GM18519 (cell line): ENCODE measurements at regions not wholly inside any gene's neighbourhood (a gene's known extent, or its start where the extent isn't known, plus 50 kb on each side); places are given as distances from the start of the nearest gene placed in this dataset.

Experiments
- ATAC-seq: cut with Tn5 transposase; IDR thresholded peaks from one replicate; pipeline ENCODE4 v1.9.1; 2021; ENCODE audit warnings: mild to moderate bottlenecking, moderate library complexity; ENCODE audit not compliant: unreplicated experiment, low FRiP score

DNA sequence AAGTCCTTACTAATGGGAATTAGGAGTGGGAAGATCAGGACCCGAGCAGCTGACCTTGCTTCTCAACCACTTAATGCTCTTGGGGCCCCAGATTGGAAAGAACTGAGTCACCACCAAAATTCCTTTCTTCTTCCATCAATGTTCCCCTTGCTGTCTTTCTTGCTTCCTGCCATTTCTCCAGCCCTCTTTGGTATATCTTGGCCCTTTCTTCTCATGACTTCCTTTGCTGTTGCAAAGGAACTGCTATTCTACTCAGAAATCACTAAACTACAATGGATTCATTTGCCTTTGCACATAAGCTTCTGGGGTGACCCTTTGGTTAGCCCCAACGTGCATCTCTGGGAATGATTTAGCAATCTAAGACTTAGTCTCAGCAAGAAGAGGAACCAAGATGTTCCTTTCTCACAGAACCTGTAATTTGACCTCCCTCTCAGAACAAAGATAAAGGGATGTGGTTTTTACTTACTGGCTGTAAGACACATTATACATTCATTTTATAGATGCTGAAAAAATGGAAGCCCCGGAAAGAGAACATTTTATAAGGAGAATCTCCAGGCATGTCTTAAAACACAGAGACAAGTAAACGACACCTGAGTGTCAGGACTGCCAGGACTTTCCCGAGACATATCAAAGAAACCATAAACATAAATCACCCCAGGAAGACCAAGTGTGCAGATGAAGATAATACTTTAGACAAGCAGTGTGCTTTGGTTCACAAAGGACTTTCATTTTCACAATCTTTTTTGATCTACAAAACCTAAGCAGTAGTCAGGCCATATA is 99.0 kb upstream of the TNFAIP3 start:
- peak; percentile 80 for ATAC-seq

DNA sequence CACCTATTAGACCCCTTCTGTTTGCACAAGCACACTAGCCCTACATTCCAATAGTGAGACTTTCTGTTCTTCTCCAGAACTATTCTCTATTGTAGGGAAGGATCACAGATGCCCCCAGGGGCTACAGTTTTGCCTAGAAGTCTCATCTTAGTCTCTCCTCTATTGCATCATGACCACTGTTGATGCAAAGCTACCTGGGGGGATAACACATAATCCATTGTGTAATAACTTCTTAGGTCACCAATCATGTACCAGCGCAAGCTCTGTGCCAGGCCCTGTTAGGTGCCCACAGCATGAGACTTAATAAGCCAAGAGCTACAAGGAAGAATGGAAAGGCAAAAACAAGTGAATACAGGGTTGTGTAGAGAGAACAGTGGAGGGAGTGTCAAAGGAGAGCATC is 98.1 kb upstream of the TNFAIP3 start:
- no peak for ATAC-seq

DNA sequence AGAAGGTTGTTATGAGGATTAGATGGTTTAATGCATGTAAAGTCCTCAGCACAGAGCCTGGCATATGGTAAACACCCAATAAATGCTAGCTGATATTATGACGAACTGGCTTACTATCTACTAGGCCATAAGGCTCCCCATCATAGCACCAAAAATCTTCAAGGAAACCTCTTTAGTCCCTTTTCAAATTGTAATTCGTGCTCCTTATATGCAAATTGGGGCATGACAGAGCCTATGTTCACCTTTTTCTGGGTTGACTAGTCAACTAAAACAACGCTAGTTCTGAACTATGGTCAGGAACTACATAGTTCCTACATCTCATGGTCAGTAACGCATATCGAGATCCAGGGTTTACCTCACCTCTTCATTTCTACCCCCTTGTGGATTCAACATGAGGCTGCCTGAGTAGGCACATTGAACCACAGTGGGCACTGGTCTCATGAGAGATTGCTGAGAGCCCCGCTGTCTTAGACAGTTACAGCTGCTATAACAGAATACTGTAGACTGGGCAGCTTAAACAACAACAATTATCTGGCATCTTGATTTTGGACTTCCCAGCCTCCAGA is 97.2 kb upstream of the TNFAIP3 start:
- no peak for ATAC-seq

DNA sequence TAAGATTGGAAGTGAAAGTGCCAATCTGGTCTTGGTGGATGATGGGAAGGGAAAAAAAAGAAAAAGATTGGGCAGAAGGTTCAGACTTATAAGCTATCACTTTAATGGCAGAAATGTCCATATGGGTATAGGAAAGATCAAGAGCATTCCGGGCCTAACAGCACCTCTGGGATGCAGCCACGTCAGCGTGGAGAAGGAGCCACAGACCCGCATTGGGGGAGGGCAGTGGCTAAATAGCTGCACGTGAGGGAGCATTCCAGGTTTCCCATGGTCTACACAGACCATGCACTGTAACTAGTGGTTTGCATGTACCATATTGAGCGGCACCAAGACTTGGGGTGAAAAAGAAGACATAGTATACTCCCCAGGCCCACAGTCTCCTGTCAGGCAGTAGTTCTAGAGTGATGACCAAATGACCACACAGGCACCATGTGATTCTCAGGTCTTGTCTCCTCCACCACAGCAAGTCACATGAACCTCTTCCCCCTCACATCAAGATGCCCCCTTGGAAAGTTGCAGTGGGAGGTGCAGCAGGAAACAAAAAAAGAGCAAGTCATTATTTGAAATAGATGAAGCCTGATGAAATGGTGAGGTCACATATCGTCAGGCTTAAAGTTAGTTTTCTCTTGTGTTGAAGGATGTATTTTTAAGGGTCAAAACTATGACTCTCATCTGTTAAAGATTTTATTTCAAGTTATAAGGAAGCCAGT is 94.4 kb upstream of the TNFAIP3 start:
- ATAC-seq, result no peak

DNA sequence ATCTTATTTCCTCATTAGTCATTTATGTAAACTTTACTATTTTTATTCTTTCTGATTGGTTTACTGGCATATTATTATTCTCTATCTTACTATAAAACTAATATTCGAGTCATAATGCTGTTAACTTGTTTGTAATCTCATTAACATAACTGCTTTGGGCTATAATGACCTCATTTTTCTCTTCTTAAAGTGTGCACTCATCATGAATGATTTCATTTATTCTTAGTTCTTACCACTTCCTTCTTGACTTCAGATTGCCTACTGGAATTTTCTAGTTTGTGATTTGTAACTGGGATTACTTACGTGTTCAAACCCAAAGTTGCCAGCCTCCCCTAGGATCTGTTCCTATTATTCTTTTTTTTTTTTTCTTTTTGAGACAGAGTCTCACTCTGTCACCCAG is 91.8 kb upstream of the TNFAIP3 start:
- no peak for ATAC-seq

DNA sequence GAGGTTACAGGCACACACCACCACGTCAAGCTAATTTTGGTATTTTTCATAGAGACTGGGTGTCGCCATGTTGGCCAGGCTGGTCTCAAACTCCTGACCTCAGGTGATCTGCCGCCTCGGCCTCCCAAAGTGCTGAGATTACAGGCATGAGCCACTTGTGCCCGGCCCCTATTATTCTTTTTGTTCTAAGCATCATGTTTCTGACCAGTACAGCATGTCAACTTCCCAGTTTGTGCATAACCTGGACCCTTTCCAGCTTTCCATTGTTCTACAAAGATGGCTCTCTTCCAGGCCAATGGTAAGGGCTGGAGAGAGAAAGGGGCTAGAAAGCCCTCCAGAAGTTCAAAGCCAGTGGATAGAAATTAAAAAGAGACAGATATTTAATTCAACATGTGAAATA is 91.3 kb upstream of the TNFAIP3 start:
- no peak for ATAC-seq

DNA sequence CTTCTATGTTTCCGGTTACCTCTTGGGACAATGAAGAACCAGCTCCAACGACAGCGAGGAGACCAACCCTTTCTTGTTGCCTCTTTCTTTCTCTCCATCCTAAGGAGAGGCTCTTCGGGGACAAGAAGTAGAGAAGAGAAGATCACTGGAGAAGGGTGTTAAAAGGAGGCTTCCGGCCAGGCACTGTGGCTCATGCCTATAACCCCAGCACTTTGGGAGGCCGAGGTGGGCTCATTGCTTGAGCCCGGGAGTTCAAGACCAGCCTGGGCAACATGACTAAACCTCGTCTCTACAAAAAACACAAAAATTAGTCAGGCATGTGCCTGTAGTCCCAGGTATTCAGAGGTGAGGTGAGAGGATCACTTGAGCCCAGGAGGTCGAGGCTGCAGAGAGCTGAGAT is 90.8 kb upstream of the TNFAIP3 start:
- no peak for ATAC-seq

DNA sequence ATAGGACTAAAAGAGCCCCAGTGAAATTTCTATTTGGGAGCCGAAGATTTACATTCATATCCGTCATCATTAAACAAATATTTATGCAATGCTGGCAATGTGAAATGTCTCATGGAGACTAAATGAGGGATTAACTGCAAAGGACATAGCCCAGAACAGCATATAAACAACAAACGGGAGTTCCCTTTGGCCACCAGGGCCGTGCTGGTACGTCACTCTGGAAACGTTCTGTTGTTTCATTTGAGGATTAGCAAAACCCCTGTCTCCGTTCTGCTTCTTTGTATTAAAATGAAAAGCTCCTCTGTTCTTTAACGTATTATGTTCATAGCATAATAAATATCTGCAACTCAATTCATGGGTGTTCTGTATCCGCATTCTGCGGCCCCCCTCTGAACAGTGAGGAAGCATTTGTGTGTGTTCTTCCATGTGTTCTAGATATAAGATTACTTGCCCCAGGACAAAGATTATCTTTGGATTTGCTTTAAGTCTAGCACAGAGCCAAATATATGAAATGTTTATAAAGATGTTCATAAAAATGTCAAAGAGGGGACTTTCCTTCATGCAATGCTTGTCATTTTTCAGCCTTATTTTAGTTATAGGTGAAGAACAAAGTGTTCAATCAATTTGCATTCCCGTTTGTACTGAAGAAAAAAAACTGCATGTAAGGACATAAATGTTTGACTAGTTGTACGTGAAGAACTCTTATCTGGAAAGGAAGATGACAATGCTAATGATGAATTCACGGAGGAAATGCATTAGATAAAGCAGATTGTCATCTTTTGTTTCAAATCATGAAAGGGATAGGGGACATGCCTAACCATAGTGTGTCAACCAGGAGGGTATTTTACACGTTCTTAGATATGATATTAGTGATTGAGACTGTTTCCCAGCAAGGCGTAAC is 90.0 kb upstream of the TNFAIP3 start:
- ATAC-seq, result no peak

DNA sequence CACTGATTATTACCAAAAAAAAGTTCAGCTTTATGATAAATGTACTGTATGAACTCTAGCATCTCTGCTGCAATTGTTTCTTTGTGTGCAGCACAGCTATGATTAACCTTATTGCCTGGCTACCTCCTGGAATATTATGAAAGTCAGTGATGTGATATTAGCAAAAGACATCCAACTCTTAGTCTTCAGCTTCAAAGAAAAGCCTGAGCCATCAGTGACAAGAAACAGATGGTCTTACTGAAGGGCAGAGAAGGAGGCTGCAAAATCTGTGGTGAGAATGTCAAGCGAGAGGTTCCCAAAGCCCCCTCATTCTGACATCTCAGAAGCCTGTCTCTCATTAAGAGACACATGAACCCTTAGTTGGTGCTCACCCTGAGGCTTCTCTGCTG is 89.4 kb upstream of the TNFAIP3 start:
- no peak for ATAC-seq

DNA sequence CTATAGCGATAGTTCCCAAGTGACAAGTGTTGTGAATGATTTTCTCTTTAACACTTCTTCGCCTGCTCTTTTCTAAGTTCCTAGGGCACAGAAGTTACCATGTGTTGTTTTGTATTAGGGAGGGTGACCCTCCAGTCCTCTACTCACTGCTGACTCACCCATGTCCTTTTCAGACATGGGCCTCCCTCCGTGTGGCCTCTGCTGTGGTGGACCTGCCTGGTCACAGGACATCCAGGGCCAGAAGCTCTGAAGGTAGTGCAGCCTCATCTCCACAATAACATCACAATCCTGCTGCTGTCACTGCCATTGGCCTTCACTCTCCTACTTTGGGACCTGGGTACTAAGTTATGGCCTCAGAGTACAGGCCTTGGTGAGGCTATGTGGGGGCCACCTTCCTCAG is 87.1 kb upstream of the TNFAIP3 start:
- no peak for ATAC-seq

DNA sequence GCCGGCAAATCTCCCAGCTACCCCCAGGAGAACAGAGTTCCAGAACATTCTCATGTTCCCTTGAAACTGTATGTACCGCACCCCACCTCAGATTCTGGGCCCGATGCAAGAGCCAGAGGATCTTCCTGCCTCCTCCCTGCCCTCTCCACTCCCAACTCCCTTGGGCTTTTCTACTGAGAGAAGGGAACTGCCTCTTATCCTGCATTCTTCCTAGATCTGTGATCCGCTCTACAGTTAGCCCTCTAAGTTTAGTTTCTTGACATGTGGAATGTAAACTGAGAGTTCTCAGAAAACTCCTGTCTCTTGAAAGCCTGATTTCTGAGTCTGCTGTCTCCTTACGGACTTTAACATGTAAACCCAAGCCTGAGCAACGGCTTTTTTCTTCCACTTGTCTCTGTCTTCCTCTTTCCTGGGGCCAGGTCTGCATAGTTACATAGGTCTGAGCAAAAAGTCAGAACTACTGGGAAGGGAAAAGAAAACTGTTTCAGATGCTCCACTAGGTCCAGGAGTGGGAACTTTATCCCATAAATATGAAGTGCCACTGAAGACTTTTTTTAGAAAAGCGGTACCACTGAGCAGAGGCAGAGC is 86.5 kb upstream of the TNFAIP3 start:
- ATAC-seq, result no peak

DNA sequence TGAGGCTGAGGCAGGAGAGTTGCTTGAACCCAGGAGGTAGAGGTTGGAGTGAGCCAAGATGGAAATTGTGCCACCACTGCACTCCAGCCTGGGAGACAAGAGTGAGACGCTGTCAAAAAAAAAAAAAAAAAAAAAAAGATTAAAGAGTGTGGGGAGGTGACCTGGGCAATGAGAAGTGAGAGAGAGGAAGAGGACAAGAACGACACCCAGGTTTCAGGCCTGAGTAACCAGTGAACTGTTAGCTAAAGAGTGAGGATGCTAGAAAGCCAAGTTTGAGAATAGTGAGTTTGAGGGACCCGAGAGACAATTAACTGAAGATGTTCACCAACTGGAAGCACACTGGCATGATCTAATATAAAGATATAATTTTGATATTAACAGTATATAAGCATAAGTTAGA is 85.4 kb upstream of the TNFAIP3 start:
- ATAC-seq, result no peak

DNA sequence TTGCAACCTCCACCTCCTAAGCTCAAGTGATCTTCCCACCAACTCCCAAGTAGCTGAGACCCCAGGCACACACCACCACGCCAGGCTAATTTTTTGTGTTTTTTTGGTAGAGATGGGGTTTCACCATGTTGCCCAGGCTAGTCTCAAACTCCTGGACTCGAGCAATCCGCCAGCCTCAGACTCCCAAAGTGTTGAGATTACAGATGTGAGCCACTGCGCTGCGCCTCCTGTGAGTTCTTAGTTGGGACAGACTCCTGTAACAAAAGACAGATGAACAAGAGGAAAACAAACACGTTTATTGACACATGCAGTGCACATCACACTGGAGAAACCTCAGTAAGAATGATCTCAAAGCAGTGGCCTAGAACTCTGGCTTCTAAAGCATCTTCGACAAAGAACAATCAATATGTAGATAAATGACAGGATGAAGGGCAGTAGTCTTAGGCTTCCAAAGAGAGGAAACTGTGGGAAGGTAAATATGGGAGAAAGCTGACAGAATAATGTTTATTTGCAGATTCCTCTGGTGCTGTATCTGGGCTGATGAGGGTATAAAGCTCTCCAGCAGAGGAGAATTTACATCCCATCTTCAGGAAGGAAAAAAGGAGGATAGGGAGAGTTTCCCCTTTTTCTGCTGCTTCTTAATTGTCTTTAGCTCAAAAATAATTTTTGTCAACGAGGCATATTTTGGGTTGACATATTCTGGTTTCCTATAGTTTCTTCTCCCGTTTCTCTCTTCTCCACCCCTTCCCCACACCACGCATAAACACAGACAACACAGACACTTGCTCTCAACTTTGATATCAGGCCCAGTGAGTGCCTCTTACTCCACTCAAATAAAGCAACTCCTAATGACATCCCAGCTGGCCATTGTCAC is 84.7 kb upstream of the TNFAIP3 start:
- no peak for ATAC-seq

DNA sequence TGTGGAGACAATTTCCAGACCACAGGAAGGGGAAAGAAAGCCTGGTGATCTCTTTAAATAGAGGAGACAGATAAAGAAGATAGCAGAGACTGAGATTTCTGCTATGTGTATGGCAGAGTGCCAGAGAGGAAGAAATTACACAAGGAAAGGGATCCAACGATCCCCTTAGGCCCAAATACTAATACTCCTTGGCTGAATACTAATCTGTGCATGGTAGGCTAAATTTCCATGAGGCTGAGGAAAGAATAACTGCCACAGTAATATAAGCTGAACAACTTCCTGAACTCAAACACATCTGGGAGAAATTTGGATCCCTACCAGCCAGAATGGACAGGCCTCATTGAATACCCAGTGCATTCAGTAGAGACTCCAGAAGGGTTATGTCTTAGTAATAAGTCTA is 83.3 kb upstream of the TNFAIP3 start:
- ATAC-seq, result no peak

DNA sequence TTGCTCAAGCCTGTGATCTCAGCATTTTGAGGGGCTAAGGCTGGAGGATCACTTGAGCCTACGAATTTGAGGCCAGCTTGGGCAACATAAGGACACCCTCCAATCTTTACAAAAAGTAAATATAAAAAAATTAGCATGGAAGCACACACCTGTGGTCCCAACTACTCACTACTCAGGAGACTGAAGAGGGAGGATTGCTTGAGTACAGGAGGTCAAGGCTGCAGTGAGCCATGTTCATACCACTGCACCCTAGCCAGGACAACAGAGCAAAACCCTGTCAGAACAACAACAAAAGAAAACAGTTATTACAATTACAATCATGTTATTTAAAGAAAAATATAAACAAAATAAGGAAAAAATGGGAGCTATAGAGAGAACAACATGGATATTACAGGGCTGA is 82.5 kb upstream of the TNFAIP3 start:
- ATAC-seq, result no peak

DNA sequence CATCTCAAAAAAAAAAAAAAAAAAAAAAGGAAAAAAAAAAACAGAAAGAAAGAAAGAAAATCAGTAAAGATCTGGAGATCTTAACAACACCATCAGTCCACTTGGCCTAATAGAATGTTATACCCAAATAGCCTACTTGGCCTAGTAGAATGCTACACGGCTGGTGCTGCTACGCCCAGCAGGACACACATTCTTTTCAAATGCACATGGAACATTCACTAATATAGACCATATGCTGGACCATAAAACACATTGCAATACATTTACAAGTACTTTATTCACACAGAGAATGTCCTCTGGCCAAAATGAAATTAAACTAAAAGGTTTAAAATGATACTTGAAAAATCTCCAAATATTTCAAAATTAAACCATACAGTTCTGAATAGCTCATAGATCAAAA is 80.0 kb upstream of the TNFAIP3 start:
- no peak for ATAC-seq

DNA sequence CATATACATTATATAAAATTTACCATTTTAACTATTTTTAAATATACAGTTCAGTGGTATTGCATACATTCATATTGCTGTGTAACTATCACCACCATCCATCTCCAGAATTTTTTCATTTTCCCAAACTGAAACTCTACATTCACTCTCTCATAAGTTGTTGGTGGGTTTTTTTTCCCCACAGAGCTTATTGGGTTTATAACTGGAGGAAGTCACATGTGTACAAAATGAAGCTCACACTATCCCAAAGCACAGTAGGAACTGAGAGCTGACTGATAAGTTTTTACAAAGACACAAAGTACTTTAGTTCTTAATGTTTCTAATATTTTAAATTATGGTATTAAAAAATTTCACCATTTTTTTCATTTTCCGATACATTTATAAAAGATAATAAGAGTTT is 78.8 kb upstream of the TNFAIP3 start:
- ATAC-seq, result no peak

DNA sequence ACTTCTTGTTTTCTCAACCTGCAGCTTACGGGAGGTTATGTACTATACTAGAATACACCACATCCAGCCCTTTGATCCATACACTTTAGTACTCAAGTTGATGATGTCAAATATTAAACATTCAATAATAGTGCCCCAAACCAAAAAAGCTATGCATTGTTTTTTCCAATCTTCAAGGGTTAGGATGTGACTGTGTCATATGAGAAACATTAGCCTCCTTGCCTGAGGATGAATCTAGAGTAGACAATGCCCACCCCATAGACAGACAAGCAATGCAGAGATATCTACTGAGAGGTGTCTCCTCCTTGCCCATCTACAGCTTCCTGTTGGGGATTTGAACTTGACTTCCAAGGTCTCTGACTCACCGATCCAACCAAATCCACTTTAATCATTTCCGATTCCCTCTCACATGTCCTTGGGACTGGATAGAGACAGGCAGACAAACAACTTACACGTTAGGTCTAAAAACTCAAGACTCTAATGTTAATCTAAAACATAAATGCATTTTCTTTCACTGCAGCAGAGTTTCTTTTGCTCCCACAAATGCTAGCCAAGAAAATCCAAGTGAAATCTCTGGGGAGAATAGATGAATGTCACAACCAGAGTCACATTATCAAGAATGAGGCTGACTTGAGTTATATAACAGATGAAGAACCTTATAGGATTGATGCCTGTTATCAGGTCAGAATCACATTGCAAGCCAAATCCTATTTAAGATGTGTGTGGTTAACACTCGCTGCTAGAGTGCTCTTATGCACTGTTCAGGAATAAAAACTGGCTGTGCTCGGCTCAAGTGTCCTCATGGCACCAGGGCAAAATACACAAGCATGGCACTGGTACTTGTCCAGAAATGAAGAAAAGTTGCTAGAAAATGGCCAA is 75.5 kb upstream of the TNFAIP3 start:
- ATAC-seq, result no peak
